DMS79 (cell line): ENCODE measurements at regions not wholly inside any gene's neighbourhood (a gene's known extent, or its start where the extent isn't known, plus 50 kb on each side); places are given as distances from the start of the nearest gene placed in this dataset.

Experiments used
- DNase-seq: peaks from one replicate; lab custom pipeline; 2025; lab: John Stamatoyannopoulos, UW

- no peak for DNase-seq
Measured at GRCh38 chr9:110143485-110143884, 64.5 kb downstream of the C9orf152 start.

GRCh38 chr9:110143950-110144545 lies 63.9 kb downstream of the C9orf152 start:
- no peak for DNase-seq

- no peak for DNase-seq
Measured at GRCh38 chr9:110146373-110146772, 61.6 kb downstream of the C9orf152 start.

GRCh38 chr9:110148384-110148783 lies 59.6 kb downstream of the C9orf152 start:
- DNase-seq: no peak

GRCh38 chr9:110148891-110149290 lies 59.1 kb downstream of the C9orf152 start:
- no peak for DNase-seq
